C4-2B (cell line): ENCODE measurements at regions not wholly inside any gene's neighbourhood (a gene's known extent, or its start where the extent isn't known, plus 50 kb on each side); places are given as distances from the start of the nearest gene placed in this dataset.

Experiments used
- ZFX ChIP-seq: fragments of 450-650 bp; IDR thresholded peaks from 2 replicates; pipeline ENCODE4 v1.6.1; 2017
- TF ChIP-seq, protein P1 (sequence below): fragments of 450-650 bp; conservative IDR thresholded peaks from 2 replicates; pipeline ENCODE4 v1.5.1; 2017; ENCODE audit warnings: mild to moderate bottlenecking

DNA sequence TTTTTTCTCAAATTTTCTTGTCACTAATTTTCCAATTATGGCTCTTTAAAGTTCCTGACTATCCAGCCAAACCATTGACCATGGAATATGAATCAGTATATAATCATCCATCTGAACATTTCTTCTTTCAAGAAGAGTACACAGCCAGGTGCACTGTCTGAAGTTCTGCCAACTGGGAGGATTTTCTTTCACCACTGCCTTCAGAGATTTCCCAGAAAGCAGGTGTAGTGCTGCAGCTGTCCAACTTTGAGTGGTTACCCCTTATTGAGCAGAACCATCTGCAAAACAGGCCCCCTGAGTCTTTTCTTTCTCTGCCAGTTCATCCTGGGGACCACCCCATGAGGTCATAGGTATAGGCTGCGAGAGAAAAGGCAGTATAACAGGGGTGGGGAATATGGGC lies 1213.2 kb downstream of the RAPGEF2 start:
- TF ChIP-seq, protein P1, sequence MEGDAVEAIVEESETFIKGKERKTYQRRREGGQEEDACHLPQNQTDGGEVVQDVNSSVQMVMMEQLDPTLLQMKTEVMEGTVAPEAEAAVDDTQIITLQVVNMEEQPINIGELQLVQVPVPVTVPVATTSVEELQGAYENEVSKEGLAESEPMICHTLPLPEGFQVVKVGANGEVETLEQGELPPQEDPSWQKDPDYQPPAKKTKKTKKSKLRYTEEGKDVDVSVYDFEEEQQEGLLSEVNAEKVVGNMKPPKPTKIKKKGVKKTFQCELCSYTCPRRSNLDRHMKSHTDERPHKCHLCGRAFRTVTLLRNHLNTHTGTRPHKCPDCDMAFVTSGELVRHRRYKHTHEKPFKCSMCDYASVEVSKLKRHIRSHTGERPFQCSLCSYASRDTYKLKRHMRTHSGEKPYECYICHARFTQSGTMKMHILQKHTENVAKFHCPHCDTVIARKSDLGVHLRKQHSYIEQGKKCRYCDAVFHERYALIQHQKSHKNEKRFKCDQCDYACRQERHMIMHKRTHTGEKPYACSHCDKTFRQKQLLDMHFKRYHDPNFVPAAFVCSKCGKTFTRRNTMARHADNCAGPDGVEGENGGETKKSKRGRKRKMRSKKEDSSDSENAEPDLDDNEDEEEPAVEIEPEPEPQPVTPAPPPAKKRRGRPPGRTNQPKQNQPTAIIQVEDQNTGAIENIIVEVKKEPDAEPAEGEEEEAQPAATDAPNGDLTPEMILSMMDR: no peak
- TF ChIP-seq ZFX: no peak
